ENCODE measurements at regions not wholly inside any gene's neighbourhood (a gene's known extent, or its start where the extent isn't known, plus 50 kb on each side); places are given as distances from the start of the nearest gene placed in this dataset.
"Not testable (repeated sequence)": the region's sequence is repeated elsewhere in the genome, so short reads cannot be mapped to it uniquely, and the experiment has no call there.

DNA sequence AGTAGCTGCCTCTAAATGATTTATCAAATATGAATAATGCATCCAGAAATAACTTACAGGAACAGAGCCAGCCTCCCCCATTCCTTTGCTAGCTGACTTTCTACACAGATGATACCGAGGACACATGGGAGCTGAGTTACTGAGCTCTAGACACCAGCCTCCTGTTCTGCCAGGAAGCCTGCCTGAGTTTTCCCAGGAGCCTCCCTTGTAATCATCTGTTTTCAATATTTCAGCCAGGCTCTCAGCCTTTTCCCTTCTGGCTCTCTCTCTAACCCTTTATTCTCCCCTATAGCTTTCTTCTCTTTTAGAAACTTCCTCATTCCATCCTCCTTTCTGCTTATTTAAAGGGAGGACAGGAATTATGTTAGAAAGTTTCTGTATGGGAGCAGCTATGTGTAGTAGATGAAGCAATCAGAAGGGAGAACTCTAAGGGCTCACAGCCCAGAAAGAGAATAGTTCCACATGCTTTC is 911.6 kb downstream of the TDRD15 start:
- no peak for DNase-seq

DNA sequence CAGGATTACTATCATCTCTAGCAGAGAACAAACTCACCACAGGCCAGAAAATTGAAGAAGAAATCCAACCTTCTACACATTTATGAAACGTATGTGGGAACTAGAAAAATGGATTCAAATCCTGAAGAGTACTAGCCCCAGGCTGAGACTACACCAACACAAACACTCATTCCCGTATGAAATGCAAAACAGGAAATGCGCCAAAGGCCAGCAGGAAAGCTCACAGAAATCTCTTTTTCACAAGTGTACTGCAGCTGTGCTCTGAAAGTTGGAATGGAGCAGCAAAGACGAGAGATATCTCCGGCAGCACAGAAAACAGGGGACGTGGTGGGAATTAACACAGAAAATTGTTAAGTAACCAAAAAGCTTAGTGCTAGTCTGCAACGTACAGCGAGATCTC is 913.5 kb downstream of the TDRD15 start:
- no peak for DNase-seq

DNA sequence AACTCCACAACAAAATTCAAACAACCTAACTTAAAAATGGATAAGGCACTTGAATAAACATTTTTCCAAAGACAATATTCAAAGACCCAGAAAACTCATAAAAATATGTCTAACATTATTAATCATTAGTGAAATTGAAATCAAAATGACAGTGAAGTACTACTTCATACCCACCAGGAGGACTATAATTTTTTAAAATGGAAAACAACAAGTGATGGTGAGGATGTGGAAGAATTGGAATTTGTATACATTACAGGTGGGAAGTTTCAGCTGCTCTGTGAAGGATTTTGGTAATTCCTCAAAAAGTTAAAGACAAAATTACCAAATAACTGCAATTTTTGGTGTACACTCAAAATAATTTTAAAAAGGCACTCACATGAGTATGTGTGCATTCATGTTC is 920.0 kb downstream of the TDRD15 start:
- DNase-seq = no peak

DNA sequence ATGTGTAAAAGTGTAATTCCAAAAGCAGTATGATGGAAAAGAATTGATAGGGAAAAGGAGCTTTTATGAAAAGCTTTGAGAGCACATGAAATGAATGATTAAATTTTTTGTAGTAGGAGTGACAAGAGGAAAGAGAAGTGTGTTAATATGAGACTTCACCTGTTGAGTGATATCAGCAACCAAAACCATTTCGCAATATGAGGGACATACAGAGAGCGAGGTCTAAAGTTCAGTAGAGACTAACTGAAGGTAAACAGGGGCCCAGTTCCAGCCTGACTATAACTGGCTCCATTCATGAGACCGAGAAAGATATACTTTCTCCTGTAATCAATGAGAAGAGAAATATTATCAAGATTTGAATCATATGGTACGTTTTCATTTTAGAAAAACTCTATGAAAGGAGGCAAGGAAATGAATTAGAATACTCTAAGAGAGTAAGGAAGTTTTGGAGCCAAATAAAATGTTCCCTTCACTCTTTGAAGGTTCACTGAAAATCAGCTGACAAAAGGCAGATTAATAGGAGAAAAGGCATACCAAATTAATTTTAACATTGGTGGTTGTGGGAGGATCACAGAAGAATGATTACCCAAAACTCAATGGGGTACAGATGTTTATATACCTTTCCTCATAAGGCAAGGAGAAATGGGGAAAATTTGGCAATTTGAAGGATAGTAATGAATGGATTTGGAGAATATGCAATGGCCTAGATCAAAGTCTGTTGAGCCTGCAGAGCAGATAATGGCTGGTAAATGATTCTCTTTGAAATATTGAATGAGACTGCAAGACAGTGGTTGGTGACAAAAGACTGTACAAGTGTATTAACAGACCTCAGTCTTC is 932.2 kb downstream of the TDRD15 start:
- no peak for DNase-seq

DNA sequence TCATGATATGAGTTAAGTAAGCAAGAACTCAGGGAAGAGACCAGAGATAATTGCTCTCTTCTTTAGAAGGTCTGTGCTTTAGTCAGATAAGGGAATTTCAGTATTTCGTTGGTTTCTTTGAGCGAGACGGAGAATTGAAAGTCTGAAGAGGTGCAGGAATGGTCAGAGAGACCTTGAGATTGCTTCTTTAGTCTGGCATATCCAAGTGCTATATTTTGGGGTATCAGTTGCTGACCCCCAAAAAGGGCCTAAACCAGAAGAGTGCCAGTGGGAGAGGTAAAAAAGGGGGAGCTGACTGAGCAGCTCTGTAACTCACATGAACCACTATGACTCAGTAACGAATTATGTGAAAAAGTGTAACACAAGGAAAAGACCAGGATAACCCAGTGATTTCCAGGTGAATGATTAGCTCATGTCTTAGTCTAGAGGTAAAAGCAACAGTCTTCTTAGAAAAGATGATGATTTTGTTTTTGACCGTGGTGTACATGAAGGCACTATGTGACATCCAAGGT is 932.9 kb downstream of the TDRD15 start:
- no peak for DNase-seq

DNA sequence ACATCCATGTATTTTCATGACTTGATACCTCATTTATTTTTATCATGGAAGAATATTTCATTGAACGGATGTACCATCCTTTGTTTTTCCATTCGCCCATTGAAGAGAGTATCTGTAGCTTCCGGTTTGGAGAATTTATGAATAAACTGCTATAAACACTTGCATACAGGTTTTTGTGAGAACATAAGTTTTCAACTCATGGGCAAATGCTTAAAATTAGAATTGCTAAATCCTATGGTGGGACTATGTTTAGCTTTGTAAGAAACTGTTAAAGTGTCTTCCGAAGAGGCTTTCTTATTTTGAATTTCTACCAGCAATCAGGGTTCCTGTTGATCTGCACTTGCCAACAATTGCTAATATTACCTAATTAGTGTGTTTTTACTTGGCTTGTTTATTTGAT is 938.9 kb downstream of the TDRD15 start:
- DNase-seq = no peak

DNA sequence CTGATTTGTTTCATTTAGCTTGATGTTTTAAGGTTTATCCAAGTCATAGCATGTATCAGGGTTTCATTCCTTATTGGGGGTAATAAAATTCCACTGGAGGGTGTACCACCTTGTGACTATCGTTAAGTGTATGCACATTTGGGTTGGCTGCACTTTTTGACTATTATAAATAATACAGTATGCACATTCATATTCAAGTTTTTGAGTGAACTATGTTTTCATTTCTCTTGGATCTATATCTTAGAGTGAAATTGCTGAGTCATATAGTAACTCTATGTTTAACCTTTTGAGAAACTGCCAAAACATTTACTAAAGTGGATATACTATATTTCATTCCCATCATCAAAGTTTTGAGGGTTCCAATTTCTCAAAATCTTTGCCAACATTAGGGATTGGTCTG is 952.7 kb downstream of the TDRD15 start:
- no peak for DNase-seq

DNA sequence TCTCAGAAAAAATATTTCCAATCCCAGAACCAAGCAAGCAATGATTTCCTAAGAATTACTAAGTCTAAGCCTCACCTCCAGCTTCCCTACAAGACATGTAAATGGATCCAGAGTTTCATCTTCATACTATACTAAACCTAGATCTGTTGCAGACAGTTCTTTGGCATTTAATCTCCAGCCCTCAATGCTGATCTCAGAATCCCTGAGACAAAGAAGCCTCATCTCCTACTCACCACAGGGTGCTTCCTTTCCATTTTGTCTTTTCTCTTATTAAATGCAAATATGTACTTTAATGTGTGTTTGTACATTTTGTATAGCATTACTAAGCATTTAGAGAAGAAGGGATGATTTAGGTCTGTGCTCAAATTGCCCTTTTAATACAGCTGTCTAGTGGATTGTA is 954.9 kb downstream of the TDRD15 start:
- no peak for DNase-seq

DNA sequence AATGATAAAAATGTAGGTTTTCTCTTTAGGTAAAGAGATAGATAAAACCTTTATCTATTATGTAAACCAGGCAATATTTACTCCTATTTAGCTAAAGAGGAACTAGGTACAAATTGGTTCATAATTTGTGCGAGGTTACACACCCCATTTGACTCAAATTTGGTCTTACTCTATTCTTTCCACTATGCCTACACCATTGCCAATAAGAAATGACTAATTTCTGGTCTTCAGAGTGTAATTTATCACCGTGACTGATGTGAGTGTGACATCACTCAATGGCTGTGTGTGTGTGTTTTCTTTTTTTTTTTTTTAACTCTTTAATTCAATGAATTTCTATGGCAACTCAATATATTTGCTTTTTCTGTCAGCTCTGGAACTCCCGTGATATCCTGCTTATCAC is 955.8 kb downstream of the TDRD15 start:
- no peak for DNase-seq

DNA sequence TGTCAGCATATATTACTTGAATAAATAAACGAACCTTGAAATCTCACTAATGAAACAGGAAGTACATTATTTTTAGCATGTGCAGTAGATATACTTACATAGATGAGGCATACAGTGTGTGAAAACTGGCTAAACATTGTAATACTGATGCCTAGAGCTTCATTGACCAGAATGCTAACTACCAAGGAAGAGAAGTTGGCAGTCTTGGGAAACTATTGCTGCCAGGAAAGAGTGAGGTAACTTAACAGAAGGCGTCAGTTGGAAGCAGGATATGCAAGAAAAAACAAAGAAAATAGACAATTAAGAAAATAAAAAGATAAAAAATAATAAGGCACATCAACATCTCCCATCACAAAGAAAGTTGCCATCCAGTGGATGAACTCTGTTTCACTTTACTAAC is 963.0 kb downstream of the TDRD15 start:
- DNase-seq = no peak

DNA sequence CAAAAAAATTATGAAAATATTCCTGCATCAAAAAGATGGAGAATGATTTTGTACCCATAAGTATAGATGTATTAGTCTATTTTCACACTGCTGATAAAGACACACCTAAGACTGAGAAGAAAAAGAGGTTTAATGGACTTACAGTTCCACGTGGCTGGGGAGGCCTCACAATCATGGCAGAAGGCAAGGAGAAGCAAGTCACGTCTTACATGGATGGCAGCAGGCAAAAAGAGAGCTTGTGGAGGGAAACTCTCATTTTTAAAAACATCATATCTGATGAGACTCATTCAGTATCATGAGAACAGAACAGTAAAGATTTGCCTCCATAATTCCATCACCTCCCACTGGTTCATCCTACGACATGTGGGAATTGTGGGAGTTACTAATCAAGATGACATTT is 979.8 kb downstream of the TDRD15 start:
- not testable (repeated sequence) for DNase-seq

DNA sequence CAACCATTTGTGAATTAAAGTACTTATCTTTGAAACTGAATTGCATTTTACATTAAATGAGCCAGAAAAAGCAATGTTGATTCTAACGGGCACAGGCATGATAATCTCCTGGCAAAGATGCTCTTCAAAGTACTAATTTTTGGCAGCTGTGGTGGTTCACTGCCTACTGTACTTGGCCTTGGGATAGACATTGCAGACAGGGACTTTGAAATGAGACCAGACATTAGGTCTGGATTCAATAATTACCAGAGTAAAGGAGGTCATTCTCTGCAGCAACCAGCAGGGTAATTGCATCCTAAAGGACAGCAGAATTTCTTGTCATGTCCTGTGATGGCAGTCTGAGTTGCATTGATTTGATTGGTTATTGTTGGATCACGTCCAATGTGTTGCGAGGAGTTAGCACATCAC is 986.5 kb downstream of the TDRD15 start:
- no peak for DNase-seq

DNA sequence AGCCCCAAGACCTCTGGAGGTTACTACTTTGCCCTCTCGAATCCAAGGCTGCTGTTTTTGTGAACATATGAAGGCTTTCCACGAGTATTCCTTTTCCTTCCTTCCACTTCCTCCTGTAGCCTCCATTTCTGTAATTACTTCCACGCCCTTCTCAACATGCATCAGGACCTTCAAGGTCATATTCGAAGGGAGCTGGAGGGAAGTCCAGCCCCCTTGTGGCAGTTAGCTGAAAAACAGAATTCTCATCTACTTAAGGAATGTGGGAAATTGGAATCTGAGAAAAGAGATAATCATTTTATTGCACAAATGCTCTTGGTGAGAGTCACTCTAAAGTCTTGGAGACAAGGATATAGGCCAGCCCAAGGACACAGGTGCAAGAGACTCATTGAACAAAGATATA is 1000.2 kb downstream of the TDRD15 start:
- DNase-seq = no peak

DNA sequence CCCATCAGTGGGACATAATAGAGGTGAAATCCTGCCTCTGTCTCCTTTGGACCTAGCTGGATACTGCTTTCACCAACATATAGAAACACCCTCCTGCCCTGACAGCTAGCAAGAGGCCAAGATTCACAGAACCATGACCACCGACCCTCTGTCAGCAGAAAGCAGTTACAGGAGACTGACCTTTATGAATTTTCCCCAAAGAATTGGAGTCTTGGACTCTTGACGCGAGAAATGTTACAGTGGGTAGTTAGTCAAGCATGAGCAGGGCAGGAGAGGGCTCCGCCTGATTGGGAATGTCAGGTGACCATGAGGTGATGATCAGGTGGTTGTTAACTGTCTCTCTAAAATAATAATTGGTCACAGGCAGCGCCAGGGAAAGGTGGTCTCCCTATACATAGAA is 1002.3 kb downstream of the TDRD15 start:
- no peak for DNase-seq

DNA sequence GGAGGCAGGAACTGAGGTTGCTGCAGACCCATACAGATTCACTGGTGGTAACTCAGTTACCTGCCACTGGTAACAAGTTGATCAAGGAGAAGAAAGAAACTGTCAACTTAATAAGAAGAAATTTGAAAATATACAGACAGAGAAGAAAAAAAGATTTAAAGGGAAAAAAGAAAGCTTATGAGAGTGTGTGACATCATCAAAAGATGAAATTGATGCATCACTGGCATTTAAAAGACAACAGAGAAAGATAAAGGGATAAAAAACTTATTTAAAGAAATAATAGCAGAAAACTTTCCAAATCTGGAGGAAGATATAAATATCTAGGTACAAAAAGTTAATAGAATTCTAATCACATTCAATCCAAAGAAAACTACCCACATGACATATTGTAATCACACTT is 1003.2 kb downstream of the TDRD15 start:
- DNase-seq = no peak

DNA sequence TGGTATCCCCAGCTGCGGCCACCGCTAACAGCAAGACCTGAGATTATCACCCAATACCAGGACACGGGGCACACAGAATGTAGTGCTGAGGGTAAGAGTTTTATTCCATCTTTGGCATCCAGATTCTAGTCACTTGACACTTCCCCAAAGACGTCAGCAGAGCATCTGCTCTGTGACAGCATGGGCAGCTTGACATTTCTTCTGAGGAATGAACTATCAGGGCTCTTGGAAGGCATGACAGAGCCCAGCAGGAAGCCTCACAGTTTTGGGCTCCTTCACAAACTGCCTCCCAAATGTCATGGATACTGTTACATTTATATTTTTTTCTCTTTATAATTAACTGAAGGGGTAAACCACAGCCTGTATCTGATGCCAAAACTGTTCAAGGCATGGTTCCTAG is 1010.7 kb downstream of the TDRD15 start:
- DNase-seq = no peak

DNA sequence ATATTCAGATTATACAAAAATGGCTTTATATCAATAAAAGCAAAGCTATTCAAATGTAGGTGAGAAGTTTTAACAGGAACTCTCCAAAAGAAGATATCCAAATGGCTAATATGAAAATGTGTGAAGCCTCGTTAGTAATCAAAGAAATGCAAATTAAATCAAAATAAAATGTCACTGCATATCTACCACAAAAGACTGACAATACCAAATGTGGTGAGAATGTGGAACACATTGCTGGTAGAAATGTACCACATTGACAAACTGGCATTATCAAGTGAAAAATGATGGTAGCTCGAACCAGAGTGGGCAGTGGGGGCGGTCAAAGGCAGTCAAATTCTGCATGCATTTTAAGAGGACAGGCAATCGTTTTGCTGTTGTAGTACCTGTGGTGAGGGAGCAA is 1012.7 kb downstream of the TDRD15 start:
- no peak for DNase-seq

DNA sequence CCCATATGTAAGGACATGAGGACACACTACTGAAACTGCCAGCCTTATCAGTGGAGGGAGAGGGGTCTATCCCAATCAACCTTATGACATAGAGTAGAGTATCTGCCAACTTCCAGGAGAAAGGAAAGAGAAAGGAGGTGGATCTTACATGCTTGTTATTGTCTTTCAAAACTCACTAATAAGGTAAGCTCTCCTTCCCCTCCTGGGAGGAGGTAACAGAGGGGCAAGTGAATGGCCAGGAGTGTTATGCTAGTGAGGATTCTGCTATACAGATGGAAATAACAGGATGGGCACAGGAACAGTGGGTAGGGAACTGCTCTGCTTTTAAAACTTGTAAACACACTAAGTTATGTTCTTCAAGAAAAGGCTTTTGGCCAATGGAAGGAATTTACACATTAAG is 1020.1 kb downstream of the TDRD15 start:
- DNase-seq = no peak

DNA sequence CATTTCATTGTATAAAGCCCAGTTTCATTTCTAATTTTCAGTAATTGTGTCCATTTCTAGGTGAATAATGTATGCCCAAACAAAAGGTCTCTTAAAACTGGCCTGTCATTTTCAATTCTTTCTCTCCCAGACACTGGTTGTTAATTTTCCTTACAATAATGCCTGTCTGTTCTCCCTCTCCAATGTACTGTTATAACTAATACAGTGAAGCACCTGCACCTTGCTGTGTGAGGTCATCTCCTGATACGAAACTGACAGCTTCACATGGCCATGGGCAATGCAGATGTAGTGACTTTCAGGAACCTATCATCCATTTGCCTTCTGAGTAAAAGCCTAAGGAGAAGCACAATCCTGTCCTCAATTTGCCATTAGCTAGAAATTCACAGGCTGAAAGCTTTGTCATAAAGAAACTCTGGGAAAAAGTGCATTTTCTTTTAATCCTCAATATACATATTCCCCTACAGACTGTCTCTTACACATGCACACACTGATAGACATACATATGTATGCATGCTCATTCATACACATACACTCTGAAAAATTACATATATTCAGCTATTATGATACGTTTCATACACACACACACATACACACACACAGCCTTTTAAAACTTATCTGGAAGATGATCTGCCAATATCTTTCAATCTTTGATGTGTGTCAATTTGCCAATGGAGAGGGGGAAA is 1030.3 kb downstream of the TDRD15 start:
- DNase-seq = no peak

DNA sequence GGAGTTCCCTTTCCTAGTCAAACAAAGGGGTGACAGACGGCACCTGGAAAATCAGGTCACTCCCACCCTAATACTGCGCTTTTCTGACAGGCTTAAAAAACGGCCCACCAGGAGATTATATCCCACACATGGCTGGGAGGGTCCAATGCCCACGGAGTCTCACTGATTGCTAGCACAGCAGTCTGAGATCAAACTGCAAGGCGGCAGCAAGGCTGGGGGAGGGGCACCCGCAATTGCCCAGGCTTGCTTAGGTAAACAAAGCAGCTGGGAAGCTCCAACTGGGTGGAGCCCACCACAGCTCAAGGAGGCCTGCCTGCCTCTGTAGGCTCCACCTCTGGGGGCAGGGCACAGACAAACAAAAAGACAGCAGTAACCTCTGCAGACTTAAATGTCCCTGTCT is 1032.9 kb downstream of the TDRD15 start:
- DNase-seq = not testable (repeated sequence)

DNA sequence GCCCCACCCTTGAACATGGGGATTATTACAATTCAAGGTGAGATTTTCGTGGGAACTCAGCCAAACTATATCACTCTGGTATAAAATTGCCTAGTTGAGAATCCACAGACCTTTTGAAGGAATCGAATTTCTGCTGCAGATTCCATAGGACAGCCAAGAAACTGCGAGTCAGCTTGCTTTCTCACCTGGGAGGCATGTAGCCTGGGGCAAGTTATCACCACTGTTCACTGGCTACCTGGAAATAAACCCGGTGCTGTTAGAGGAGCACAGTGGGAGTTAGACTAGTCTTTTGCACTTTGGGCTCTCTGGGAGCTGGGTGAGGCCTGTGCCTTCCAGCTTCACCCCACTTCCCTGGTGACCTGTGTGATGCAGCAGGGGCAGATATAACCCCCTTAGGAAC is 1043.5 kb downstream of the TDRD15 start:
- DNase-seq = no peak

DNA sequence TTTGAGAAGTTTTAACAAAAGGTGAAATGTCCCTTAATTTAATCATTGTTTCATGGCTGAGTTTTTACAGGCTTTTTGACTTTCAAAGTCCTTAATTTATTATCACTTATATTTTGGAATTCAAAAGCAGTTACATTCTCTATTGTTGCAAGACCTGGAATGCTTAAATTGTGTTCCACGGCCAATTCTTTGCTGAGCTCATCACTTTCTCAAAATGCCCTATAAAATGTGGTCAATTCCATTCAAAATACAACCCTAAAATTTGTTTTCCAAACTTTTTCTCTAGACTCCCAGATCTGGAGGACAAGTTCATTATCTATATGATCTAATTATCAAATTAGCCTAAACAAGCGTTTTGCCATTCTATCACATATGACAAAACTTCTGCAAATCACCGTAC is 1051.2 kb downstream of the TDRD15 start:
- no peak for DNase-seq

DNA sequence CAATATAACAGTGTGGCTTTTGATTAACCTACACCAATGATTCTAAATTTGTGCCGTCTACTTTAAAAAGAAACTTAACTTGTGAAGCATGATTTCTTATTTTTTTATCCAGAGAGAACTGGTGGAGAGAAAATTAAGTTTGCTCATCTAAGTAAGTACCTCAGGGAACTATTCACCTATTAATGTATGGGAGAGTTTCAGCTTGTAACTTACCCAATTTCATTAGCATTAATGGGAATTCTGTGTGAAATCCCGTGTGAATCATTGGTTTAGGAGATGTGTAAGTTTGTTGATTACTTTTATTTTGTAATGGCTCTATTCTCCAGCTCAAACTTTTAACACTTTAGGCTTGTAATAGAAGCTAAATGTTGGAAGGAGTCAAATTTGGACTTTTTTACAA is 1061.5 kb downstream of the TDRD15 start:
- no peak for DNase-seq

DNA sequence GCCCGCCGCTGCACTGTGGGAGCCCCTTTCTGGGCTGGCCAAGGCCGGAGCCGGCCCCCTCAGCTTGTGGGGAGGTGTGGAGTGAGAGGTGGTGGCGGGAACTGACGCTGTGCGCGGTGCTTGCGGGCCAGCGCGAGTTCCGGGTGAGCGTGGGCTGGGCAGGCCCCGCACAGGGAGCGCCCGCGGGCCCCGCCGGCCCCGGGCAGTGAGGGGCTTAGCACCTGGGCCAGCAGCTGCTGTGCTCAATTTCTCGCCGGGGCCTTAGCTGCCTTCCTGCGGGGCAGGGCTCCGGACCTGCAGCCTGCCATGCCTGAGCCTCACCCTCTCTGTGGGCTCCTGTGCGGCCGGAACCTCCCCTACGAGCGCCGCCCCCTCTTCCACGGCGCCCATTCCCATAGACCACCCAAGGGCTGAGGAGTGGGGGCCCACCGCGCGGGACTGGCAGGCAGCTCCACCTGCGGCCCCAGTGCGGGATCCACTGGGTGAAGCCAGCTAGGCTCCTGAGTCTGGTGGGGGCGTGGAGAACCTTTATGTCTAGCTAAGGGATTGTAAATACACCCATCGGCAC is 1062.6 kb downstream of the TDRD15 start:
- DNase-seq = not testable (repeated sequence)
